Suprapubic skin (tissue), 4 donors: ENCODE measurements at regions not wholly inside any gene's neighbourhood (a gene's known extent, or its start where the extent isn't known, plus 50 kb on each side); places are given as distances from the start of the nearest gene placed in this dataset.
A peak's percentile ranks its signal among the peaks of the same experiment; 100 is the strongest.

ENCODE experiments used
- DNase-seq, 2 donors: peaks; one replicate each; pipeline ENCODE4 v3.0.0-alpha.2; 2019; ENCODE audit warnings: low spot score in 2 of 2
- H3K27ac ChIP-seq: fragments of 200-600 bp; sonication (generic); one replicate; pipeline ENCODE4 v1.5.1; 2019
- H3K27me3 ChIP-seq: fragments of 200-600 bp; sonication (generic); one replicate; pipeline ENCODE4 v1.5.1; 2019
- H3K36me3 ChIP-seq: fragments of 200-600 bp; sonication (generic); one replicate; pipeline ENCODE4 v1.5.1; 2019
- H3K4me1 ChIP-seq: fragments of 200-600 bp; sonication (generic); one replicate; pipeline ENCODE4 v1.5.1; 2019
- H3K4me3 ChIP-seq: fragments of 200-600 bp; sonication (generic); one replicate; pipeline ENCODE4 v1.5.1; 2019; ENCODE audit warnings: mild to moderate bottlenecking
- H3K9me3 ChIP-seq: fragments of 200-600 bp; sonication (generic); one replicate; pipeline ENCODE4 v1.5.1; 2019
- CTCF ChIP-seq, 2 donors: fragments of 200-600 bp in 1 of 2; fragments of 450-650 bp in 1 of 2; sonication (generic) in 1 of 2; IDR thresholded peaks; one replicate each; pipeline ENCODE4 v1.5.1; 2016 to 2019; ENCODE audit warnings: antibody characterized with exemption in 2 of 2, mild to moderate bottlenecking in 1 of 2, moderate library complexity in 1 of 2
- EP300 ChIP-seq: sonication (generic); formaldehyde crosslinking; IDR thresholded peaks from one replicate; pipeline ENCODE4 v1.6.1; 2017; ENCODE audit warnings: antibody characterized with exemption
- POLR2A ChIP-seq, 2 donors: fragments of 450-650 bp; IDR thresholded peaks; one replicate each; pipeline ENCODE4 v1.6.1; 2017; ENCODE audit warnings: antibody characterized with exemption in 2 of 2, mild to moderate bottlenecking in 2 of 2, moderate library complexity in 2 of 2
- POLR2AphosphoS5 ChIP-seq, 3 donors: sonication (generic); formaldehyde crosslinking; IDR thresholded peaks; one replicate each; pipeline ENCODE4 v1.6.1; 2017; ENCODE audit warnings: antibody characterized with exemption in 3 of 3
- whole genome bisulfite sequencing: methylation state at CpG from one replicate; pipeline ENCODE4 v1.1.5; 2018; 5-methylcytosine and 5-hydroxymethylcytosine counted together

GRCh38 chr1:65067491-65068201 is 80.4 kb upstream of the AK4 start:
- WGBS, result under 1% methylated on average over 35 of the region's 61 CpGs
- H3K4me1 ChIP-seq, result peaks cover 42% of the 10 kb centered on the region
- DNase-seq, result peak; percentile 84 to 85
- H3K9me3 ChIP-seq, result no peaks in the 10 kb centered on the region
- TF ChIP-seq CTCF (IDR thresholded peaks at IDR 0.05) (no peak), EP300 (no peak), POLR2AphosphoS5 (IDR thresholded peaks at IDR 0.05) (peak in 2 of 3 donors; percentile 58 to 78), POLR2A (IDR thresholded peaks at IDR 0.05) (peak in 1 of 2 donors; percentile 83)
- peak overlapping the region; percentile 79 for H3K4me3 ChIP-seq
- H3K36me3 ChIP-seq, result no peaks in the 10 kb centered on the region
- no peaks in the 10 kb centered on the region for H3K27me3 ChIP-seq
- peak overlapping the region; percentile 100 for H3K27ac ChIP-seq

DNA sequence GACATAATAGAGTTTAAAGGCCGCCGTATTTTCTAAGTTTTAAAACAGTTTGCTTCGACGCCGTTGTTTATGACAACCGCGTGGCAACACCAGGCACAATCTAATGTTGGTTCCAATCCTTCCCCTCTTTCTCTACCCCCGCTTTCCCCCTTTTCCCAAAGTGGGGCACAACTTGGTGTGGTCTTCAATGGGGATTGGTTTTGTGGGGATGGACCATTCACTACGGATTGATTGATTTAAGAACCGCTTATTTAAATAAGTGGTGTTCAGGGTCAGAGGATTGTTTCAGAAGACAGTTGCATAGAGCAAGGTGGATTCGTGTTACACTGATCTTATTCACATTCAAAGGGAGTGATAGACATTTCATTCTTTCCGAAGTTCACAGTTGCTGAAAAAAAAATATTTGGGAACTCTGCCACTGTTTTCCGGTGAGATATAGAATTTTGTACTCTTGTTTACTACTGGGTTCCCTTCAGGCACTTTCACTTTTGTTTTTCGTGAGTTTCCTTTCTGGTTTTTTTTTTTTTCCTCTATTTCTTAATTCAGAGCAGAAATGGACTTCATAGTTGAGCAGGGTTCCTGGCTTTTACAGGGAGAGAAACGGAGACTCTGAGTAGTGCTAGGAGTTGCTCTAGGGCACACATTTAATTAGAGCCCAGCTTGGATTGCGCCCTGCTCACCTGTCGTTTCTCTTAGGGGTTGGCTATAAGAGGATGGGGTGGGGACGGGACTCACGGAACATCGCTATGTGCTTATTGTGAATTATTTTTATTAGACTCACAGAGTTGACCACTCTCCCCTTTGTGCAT is 79.6 kb upstream of the AK4 start:
- H3K27me3 ChIP-seq, result no peaks in the 10 kb centered on the region
- peak overlapping the region; percentile 79 for H3K4me3 ChIP-seq

GRCh38 chr1:65069011-65069565 is 78.9 kb upstream of the AK4 start:
- Histone ChIP-seq H3K36me3 (no peaks in the 10 kb centered on the region), H3K4me3 (peak overlapping the region; percentile 79), H3K27ac (peak overlapping the region; percentile 100), H3K4me1 (peaks cover 36% of the 10 kb centered on the region), H3K9me3 (no peaks in the 10 kb centered on the region), H3K27me3 (no peaks in the 10 kb centered on the region)
- TF ChIP-seq CTCF (IDR thresholded peaks at IDR 0.05) (no peak), EP300 (no peak), POLR2A (IDR thresholded peaks at IDR 0.05) (no peak), POLR2AphosphoS5 (IDR thresholded peaks at IDR 0.05) (no peak)
- 29% methylated on average over 6 of the region's 6 CpGs for WGBS
- no peak for DNase-seq

More for the DNA sequence above, 79.6 kb upstream of the AK4 start:
- TF ChIP-seq CTCF (IDR thresholded peaks at IDR 0.05) (no peak), EP300 (no peak), POLR2AphosphoS5 (IDR thresholded peaks at IDR 0.05) (no peak), POLR2A (IDR thresholded peaks at IDR 0.05) (no peak)
- WGBS, result 2% methylated on average over 20 of the region's 20 CpGs
- Histone ChIP-seq H3K4me1 (peaks cover 39% of the 10 kb centered on the region), H3K36me3 (no peaks in the 10 kb centered on the region), H3K9me3 (no peaks in the 10 kb centered on the region), H3K27ac (peak overlapping the region; percentile 100)
- no peak for DNase-seq

- no peaks in the 10 kb centered on the region for H3K36me3 ChIP-seq
- no peak overlapping the region for H3K4me3 ChIP-seq
- H3K27ac ChIP-seq, result no peak overlapping the region
- peaks cover 15% of the 10 kb centered on the region for H3K4me1 ChIP-seq
- WGBS, result 58% methylated on average over 3 of the region's 3 CpGs
- no peaks in the 10 kb centered on the region for H3K27me3 ChIP-seq
- no peak for DNase-seq
- no peak for TF ChIP-seq POLR2A (IDR thresholded peaks at IDR 0.05)
- no peak for TF ChIP-seq EP300
- no peak for TF ChIP-seq POLR2AphosphoS5 (IDR thresholded peaks at IDR 0.05)
- TF ChIP-seq CTCF (IDR thresholded peaks at IDR 0.05), result no peak
- H3K9me3 ChIP-seq, result no peaks in the 10 kb centered on the region
Observed at GRCh38 chr1:65072845-65073244, 75.2 kb upstream of the AK4 start.
